ENCODE measurements at regions not wholly inside any gene's neighbourhood (a gene's known extent, or its start where the extent isn't known, plus 50 kb on each side); places are given as distances from the start of the nearest gene placed in this dataset.

GRCh38 chr18:24611075-24611474 is 150.6 kb downstream of the HRH4 start:
- TF ChIP-seq CTCF (IDR thresholded peaks at IDR 0.05) = no peak
- TF ChIP-seq POLR2A (IDR thresholded peaks at IDR 0.05) = no peak

Data from testis (tissue), 2 donors.